ENCODE measurements at regions not wholly inside any gene's neighbourhood (a gene's known extent, or its start where the extent isn't known, plus 50 kb on each side); places are given as distances from the start of the nearest gene placed in this dataset.

DNA sequence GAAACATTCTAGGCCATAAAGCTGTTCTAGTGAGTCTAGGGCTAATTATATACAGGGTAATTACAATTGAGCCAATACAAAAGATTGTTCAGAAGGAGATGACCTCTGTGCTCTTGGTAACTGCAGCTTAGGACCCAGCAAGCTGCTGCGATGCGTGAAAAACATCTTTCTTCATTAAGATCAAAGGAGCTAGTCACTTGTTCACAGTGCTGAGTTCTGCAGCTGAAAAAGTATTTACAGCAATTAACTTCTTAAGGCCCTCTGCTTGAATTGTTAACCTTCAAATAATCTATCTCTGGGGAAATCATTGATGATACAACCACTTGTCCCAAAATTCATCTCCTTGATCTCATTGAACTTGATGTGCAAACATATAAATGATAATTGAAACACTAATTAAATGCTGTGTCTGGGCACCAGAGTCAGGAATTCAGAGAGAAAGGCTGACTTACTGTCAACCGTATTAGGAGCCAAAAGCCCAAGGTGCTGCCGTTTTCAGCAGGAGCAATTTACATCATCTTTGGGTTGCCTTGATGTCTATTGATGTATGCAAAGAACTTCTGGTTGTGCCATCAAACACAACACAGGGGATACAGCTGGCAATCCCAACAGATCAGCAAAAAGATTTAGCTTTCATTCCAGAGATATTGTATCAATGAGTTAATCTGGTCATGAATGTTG lies 213.0 kb downstream of the NECTIN3 start:
- no peak for DNase-seq (ENCODE audit: extremely low spot score)
- TF ChIP-seq, protein P1, sequence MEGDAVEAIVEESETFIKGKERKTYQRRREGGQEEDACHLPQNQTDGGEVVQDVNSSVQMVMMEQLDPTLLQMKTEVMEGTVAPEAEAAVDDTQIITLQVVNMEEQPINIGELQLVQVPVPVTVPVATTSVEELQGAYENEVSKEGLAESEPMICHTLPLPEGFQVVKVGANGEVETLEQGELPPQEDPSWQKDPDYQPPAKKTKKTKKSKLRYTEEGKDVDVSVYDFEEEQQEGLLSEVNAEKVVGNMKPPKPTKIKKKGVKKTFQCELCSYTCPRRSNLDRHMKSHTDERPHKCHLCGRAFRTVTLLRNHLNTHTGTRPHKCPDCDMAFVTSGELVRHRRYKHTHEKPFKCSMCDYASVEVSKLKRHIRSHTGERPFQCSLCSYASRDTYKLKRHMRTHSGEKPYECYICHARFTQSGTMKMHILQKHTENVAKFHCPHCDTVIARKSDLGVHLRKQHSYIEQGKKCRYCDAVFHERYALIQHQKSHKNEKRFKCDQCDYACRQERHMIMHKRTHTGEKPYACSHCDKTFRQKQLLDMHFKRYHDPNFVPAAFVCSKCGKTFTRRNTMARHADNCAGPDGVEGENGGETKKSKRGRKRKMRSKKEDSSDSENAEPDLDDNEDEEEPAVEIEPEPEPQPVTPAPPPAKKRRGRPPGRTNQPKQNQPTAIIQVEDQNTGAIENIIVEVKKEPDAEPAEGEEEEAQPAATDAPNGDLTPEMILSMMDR (IDR thresholded peaks at IDR 0.05; ENCODE audit: control extremely low read depth, extremely low read depth, low read depth, missing control alignments), result no peak
- ChIA-PET CTCF (interaction anchor here (0.7 to 1.4 kb wide), 3 partner anchors 9 to 70 kb away, joined by 3 read pairs; no protein-coding TSS in a partner anchor), POLR2A (no interaction called here)

DNA sequence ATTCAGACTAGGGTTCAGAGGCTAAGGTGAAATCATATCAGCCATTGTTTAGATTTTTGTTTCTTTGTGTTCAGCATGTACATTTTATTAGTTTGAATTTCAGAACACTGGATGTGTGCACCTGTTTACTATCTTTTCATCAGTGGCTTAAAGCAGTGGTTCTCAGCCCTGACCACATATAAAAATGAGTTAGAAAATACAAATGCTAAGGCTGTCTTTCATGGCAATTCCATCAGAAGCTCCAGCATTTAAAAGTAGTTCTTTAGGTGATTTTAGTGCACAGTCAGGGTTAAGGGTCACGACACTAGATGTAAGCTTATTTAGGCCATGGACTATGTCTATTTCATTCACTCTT lies 213.5 kb downstream of the NECTIN3 start:
- TF ChIP-seq, protein P1 (IDR thresholded peaks at IDR 0.05; ENCODE audit: control extremely low read depth, extremely low read depth, low read depth, missing control alignments), result no peak
- POLR2A ChIA-PET, result no interaction called here
- CTCF ChIA-PET, result interaction anchor here (0.7 to 1.4 kb wide), 3 partner anchors 9 to 70 kb away, joined by 3 read pairs; no protein-coding TSS in a partner anchor
- no peak for DNase-seq (ENCODE audit: extremely low spot score)

DNA sequence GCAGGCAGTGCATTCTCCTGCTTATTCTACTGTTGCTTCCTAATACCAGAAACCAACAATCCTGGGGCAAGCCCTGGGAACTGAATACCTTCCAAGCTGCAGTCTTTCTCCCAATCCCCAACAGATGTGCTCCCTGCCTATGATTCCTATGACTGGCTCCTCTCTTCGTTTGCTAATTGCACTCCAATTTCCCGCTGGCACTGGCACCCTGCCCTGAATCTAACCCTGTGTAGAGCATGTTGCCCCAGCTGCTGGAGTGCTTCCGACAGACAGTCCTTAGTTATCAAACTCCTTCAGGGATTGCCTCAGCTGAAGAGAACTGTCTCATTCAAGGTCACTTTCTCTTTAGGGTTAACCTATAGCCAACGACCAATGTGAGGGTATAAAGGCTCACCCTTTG lies 214.1 kb downstream of the NECTIN3 start:
- CTCF ChIA-PET, result no interaction called here
- TF ChIP-seq, protein P1 (IDR thresholded peaks at IDR 0.05; ENCODE audit: control extremely low read depth, extremely low read depth, low read depth, missing control alignments), result no peak

DNA sequence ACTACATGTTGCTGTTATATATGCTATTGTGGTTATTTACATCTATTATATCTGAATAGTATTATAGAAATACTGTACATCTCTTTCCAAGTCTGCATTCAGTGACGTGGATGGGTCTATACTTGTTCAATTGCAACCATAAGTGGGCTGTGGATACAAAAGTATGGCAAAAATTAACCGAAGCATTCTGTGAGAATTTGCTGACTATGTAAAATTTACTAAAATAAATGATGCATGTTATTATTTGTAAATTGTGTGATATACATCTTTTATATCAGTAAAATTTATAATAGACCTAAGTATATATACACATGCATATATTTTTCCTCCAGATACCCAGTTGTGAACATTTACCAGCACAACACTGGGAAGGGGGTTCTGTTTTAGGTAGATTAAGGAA lies 215.1 kb downstream of the NECTIN3 start:
- DNase-seq (ENCODE audit: extremely low spot score), result no peak
- POLR2A ChIA-PET, result no interaction called here
- TF ChIP-seq, protein P1 (IDR thresholded peaks at IDR 0.05; ENCODE audit: control extremely low read depth, extremely low read depth, low read depth, missing control alignments), result no peak
- CTCF ChIA-PET, result interaction anchor here (1.1 to 1.5 kb wide), 2 partner anchors 10 to 28 kb away, joined by 3 to 4 read pairs; no protein-coding TSS in a partner anchor

More for the DNA sequence above, 214.1 kb downstream of the NECTIN3 start:
- DNase-seq (ENCODE audit: extremely low spot score), result no peak
- POLR2A ChIA-PET, result no interaction called here

DNA sequence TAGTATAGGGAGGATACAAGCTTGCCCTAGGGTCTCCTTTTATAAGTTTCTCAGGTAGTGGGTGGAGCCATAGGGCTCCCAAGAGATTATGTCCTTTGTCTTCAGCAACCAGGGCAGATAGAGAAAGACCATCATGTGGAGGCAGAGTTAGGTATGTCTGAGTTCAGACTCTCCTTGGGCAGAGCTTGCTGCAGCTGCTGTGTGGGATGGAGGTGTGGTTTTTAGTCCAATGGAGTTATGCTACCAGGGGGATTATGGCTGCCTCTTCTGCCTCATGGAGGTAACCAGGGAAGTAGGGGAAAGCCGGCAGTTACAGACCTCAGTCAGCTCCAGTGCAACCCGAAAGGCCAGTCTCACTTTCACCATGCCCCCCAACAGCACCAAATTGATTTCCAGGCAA lies 220.5 kb downstream of the NECTIN3 start:
- ChIA-PET CTCF (no interaction called here), POLR2A (no interaction called here)
- TF ChIP-seq, protein P1 (IDR thresholded peaks at IDR 0.05; ENCODE audit: control extremely low read depth, extremely low read depth, low read depth, missing control alignments), result no peak
- no peak for DNase-seq (ENCODE audit: extremely low spot score)

DNA sequence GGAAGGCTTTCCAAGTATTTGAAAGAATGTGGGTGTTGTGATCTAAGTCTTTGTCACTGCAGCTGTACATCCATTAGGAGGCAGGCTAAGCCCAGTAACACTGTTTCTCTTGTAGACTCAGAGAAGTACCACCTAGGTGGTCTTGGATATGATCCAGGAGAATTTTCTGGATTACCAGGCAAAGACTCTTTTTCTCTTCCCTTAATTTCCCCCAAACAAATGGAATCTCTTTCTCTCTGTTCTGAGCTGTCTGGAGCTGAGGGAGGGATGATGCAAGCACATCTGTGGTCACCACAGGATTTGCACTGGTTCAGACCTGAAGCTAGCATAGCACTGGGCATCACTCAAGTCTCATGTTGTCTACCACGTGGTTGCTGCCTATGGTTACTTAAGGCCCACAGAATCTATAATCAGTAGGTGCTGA lies 227.6 kb downstream of the NECTIN3 start:
- no peak for DNase-seq (ENCODE audit: extremely low spot score)
- TF ChIP-seq, protein P1 (IDR thresholded peaks at IDR 0.05; ENCODE audit: control extremely low read depth, extremely low read depth, low read depth, missing control alignments), result no peak
- CTCF ChIA-PET, result no interaction called here

More for the DNA sequence above, 227.6 kb downstream of the NECTIN3 start:
- POLR2A ChIA-PET, result no interaction called here
